ENCODE measurements at regions not wholly inside any gene's neighbourhood (a gene's known extent, or its start where the extent isn't known, plus 50 kb on each side); places are given as distances from the start of the nearest gene placed in this dataset.

- no peak for DNase-seq
Measured at GRCh38 chr10:107453561-107453960, 289.1 kb upstream of the SORCS1 start.

GRCh38 chr10:107451047-107451446 is 286.5 kb upstream of the SORCS1 start:
- no peak for DNase-seq

GRCh38 chr10:107450056-107450455 is 285.6 kb upstream of the SORCS1 start:
- no peak for DNase-seq

GRCh38 chr10:107444443-107444842 is 279.9 kb upstream of the SORCS1 start:
- DNase-seq, result no peak

GRCh38 chr10:107443813-107444212 is 279.3 kb upstream of the SORCS1 start:
- DNase-seq, result no peak

GRCh38 chr10:107443326-107443725 is 278.8 kb upstream of the SORCS1 start:
- DNase-seq, result no peak

- DNase-seq, result no peak
Measured at GRCh38 chr10:107442035-107442505, 277.6 kb upstream of the SORCS1 start.

- no peak for DNase-seq
Measured at GRCh38 chr10:107440741-107441140, 276.2 kb upstream of the SORCS1 start.

- DNase-seq, result no peak
Measured at GRCh38 chr10:107437921-107438320, 273.4 kb upstream of the SORCS1 start.

- no peak for DNase-seq
Measured at GRCh38 chr10:107436568-107436967, 272.1 kb upstream of the SORCS1 start.

GRCh38 chr10:107434854-107435253 is 270.3 kb upstream of the SORCS1 start:
- DNase-seq, result no peak

- no peak for DNase-seq
Measured at GRCh38 chr10:107434201-107434600, 269.7 kb upstream of the SORCS1 start.

GRCh38 chr10:107433605-107434004 is 269.1 kb upstream of the SORCS1 start:
- DNase-seq, result no peak

- DNase-seq, result no peak
Measured at GRCh38 chr10:107430446-107430845, 265.9 kb upstream of the SORCS1 start.

- no peak for DNase-seq
Measured at GRCh38 chr10:107427016-107427415, 262.5 kb upstream of the SORCS1 start.

GRCh38 chr10:107425931-107426553 is 261.5 kb upstream of the SORCS1 start:
- DNase-seq, result no peak

- DNase-seq, result no peak
Measured at GRCh38 chr10:107424628-107425027, 260.1 kb upstream of the SORCS1 start.

- DNase-seq, result no peak
Measured at GRCh38 chr10:107423903-107424302, 259.4 kb upstream of the SORCS1 start.

- DNase-seq, result no peak
Measured at GRCh38 chr10:107422681-107423080, 258.2 kb upstream of the SORCS1 start.

- DNase-seq, result no peak
Measured at GRCh38 chr10:107420196-107420595, 255.7 kb upstream of the SORCS1 start.

- no peak for DNase-seq
Measured at GRCh38 chr10:107418085-107418806, 253.7 kb upstream of the SORCS1 start.

GRCh38 chr10:107417446-107417845 is 252.9 kb upstream of the SORCS1 start:
- DNase-seq, result no peak

- DNase-seq, result no peak
Measured at GRCh38 chr10:107415446-107415845, 250.9 kb upstream of the SORCS1 start.

- no peak for DNase-seq
Measured at GRCh38 chr10:107413971-107414370, 249.5 kb upstream of the SORCS1 start.

GRCh38 chr10:107409522-107409921 is 245.0 kb upstream of the SORCS1 start:
- no peak for DNase-seq
